AG10803 (cell line): ENCODE measurements at regions not wholly inside any gene's neighbourhood (a gene's known extent, or its start where the extent isn't known, plus 50 kb on each side); places are given as distances from the start of the nearest gene placed in this dataset.

Experiments
- DNase-seq: peaks from one replicate; pipeline ENCODE4 v3.0.0; 2010; ENCODE audit warnings: low read depth
- H3K4me3 ChIP-seq: 2 replicates; pipeline ENCODE4 v1.5.1; 2011; ENCODE audit warnings: mild to moderate bottlenecking, low read length, control low read depth
- TF ChIP-seq, protein P1 (sequence below): conservative IDR thresholded peaks from 2 replicates; pipeline ENCODE4 v1.5.1; 2011; ENCODE audit warnings: mild to moderate bottlenecking, low read length, control low read depth, inconsistent platforms

DNA sequence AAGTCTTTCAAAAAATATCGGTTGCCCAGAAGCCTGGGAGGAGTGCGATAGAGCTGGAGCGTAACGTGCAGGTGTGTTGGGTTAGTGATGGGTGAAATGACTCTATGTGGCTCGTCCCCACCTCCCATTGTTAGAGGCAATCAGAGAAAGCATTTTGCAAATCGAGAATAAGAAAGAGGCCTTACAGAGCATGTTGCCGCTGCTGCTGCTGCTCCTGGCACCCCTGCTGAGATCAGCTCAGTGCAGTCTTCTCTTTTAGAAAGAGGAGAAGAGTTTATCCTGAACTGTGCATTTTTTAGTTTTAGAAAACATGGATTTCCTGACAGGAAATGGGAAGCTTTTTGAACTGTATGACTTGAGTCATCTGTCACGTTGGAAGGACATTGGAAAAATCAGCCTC, 774.5 kb upstream of the RBFOX1 start:
- no peak for DNase-seq
- TF ChIP-seq, protein P1, sequence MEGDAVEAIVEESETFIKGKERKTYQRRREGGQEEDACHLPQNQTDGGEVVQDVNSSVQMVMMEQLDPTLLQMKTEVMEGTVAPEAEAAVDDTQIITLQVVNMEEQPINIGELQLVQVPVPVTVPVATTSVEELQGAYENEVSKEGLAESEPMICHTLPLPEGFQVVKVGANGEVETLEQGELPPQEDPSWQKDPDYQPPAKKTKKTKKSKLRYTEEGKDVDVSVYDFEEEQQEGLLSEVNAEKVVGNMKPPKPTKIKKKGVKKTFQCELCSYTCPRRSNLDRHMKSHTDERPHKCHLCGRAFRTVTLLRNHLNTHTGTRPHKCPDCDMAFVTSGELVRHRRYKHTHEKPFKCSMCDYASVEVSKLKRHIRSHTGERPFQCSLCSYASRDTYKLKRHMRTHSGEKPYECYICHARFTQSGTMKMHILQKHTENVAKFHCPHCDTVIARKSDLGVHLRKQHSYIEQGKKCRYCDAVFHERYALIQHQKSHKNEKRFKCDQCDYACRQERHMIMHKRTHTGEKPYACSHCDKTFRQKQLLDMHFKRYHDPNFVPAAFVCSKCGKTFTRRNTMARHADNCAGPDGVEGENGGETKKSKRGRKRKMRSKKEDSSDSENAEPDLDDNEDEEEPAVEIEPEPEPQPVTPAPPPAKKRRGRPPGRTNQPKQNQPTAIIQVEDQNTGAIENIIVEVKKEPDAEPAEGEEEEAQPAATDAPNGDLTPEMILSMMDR = no peak
- no peak overlapping the region for H3K4me3 ChIP-seq

DNA sequence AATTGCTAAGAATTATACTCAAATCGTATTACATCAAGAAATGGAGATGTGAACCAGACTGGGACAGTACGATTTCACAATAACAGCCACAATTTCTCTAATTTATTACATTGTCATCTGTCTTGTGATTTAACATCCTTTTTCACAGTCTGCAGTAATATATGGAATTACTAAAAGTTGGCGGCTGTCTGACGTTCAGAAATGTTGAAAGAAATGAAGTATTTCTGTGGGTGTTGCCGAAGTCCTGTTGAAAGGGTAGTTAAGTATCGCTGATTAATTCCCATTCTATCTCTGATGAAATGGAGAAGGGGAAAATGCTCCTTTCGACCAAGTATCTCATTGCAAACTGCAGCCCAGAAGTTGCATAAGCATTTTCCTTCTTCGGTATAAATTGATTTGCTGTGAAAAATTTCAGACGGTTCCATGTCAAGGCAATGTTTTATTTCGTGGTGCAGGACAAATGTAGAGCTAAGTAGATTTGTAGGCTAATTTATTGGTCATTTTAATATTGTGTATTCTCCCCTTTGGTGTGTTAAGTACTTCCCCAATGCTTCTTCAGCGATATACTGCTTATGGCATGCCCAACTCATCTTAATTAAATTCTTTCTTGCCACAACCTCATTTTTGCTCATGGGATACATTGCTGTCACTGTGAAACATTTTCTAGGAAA, 775.2 kb upstream of the RBFOX1 start:
- DNase-seq = no peak
- TF ChIP-seq, protein P1 = no peak
- no peak overlapping the region for H3K4me3 ChIP-seq

GRCh38 chr16:6549415-6549814, 783.2 kb upstream of the RBFOX1 start:
- TF ChIP-seq, protein P1 = no peak
- no peak overlapping the region for H3K4me3 ChIP-seq
- no peak for DNase-seq

- TF ChIP-seq, protein P1 = no peak
- no peak for DNase-seq
- no peak overlapping the region for H3K4me3 ChIP-seq
These were observed 784.1 kb upstream of the RBFOX1 start for GRCh38 chr16:6548507-6548906.

GRCh38 chr16:6547131-6547530, 785.5 kb upstream of the RBFOX1 start:
- no peak for DNase-seq
- TF ChIP-seq, protein P1 = no peak
- H3K4me3 ChIP-seq = no peak overlapping the region

GRCh38 chr16:6545329-6545728, 787.3 kb upstream of the RBFOX1 start:
- DNase-seq = no peak
- TF ChIP-seq, protein P1 = no peak
- no peak overlapping the region for H3K4me3 ChIP-seq

- DNase-seq = no peak
- TF ChIP-seq, protein P1 = no peak
These were observed 791.4 kb upstream of the RBFOX1 start for GRCh38 chr16:6541267-6541666.

More at GRCh38 chr16:6541267-6541666, 791.4 kb upstream of the RBFOX1 start:
- H3K4me3 ChIP-seq = no peak overlapping the region
